Forelimb muscle (tissue), 1 donor: ENCODE measurements at regions not wholly inside any gene's neighbourhood (a gene's known extent, or its start where the extent isn't known, plus 50 kb on each side); places are given as distances from the start of the nearest gene placed in this dataset.
A peak's percentile ranks its signal among the peaks of the same experiment; 100 is the strongest.

Experiments used
- DNase-seq: peaks from one replicate; pipeline ENCODE4 v3.0.0-alpha.2; 2013; ENCODE audit warnings: low read depth

DNA sequence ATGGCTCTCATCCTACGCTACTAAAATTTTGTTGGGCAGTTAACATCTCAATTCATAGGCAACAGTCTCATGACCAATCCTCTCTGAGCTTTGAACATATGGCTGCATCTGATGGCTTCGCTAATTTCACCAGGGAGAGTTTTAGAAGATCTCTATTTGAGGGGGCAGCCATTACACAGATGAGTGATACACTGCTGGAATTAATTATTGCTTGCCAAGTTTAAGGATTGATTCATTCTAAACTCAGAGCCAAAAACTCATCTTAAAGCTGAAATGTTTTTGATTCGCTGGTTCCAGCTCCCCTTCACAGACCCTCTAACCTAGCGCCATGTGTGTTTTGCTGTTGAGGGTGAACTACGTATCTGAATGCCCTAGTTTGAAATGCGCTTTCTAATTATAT, 519.9 kb upstream of the WWC1 start:
- DNase-seq: no peak

DNA sequence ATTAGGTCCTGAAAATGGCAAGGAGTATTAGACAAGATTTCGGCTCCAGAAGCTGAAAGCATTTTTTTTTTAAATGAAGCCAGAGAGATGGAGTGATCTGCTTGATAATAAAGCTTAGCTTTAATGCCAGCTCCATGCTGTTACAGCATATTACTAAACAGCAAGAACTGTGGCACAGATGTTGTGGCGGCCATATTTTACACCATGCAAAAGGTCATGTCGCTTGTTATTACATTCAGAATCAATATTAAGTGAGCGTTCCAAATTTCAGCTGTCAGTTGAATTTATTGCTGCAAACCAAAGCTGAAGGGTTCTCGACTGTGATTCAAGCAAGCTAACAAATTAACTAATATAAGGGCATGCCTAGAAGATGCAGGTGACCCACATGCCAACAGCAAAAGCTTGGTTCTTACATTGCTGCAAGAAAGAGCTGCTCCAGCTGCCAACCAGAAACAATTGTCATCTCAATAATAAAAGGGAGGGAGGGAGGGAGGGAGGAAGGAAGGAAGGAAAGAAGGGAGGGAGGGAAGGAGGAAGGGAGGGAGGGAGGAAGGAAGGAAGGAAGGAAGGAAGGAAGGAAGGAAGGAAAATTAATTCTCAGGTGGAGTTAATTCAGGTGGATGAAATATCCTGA, 517.7 kb upstream of the WWC1 start:
- no peak for DNase-seq

DNA sequence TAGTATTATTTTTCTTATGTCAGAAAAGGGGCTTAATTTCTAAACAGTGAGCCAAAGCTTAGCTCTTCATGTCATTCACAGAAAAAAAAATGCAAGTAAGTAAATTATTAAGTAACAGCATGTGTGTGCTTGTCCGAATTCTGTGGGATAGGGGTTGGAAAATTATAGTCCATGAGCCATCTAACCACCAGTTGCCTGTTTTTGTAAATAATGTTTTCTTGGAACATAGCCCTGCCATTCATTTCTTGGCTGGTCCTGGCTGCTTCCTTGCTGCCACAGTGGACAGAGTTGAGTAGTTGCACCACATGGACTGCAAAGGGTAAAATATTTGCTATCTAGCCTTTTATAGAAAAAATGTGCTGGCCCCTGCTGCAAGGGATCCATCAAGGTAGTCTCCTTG, 513.7 kb upstream of the WWC1 start:
- DNase-seq: no peak

DNA sequence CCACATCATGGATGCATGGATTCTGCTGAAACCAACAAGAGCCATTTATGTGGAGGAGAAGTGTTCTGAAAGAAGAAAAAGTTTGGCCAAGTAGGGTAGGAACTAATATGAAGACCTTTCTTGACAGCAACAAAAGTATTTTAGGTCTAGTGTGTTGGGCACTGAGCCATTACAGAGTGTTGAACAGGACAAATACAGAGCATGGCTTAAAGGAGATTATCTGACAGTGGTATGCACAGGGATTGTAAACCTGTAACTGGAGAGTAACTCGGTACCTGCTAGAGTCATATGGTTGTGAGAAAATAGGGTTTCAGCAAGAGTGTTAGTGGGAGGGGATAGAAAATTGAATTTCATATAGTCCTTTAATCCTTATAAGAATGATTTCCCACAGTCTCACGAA, 513.2 kb upstream of the WWC1 start:
- no peak for DNase-seq

DNA sequence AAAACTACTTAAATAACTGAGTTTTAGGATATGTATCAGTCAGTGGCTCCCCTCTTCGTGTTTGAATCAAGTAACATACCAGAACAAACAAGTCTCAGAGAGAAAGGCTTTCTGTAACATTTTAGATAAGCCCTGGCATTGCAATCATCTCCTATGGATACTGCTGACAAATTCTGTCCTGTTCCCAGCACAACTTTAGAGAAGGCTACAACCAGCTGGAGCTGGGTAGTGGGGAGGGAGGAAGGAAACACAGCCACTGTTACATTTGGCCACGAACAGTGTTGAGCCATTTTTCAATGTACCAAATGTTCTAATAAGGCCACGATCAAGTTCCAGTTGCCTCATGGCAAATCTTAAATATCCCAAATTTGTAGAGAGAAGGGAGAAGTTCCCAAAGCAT, 511.8 kb upstream of the WWC1 start:
- DNase-seq: no peak

DNA sequence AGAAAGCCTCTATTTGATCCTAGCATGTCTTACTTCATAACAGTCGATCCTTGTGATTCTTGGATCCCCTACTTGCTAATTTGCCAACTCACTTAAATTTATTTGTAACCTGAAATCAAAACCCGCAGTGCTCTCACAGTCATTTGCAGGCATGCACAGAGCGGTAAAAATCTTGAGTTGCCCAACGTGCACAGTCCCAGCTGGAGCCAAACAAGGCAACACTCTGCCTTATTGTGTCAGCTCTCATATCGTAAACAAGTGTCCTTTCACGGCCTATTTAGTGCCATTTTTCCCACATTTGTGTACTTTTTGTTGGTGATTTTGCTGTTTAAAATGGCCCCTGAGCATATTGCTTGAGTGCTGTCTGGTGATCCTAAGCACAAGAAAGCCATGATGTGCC, 511.3 kb upstream of the WWC1 start:
- DNase-seq: no peak

DNA sequence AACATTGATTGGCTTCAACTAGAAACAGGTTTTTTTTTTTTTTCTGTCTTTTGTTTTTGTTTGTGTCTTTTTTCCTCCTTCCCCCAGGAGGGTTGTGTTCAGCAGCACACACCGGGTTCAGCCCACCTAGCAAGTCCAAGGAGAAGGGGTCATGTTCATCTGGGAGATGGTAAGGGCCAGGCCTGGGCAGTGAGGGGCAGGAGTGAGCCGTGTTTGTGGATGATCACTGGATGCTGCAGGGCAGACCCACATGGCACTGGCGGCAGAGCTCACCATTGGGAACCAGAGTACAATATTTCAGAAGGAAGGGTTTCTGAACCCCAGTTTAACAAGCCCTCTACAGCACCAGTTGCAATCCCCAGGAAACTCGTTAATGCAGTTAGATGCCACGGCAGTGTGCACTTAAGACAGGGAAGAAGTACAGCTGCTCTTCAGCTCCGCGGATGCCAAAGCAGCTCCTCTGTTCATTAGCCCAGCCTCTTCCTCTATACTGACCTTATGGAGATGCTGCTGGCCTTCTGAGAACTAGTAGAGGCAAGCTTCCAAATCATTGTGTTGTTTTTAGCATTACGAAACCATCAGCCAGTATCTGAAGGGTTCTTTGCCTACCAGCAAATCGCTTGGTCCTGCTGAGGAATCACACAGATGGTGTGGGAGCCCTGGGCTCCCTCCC, 508.2 kb upstream of the WWC1 start:
- DNase-seq: peak; percentile 31

DNA sequence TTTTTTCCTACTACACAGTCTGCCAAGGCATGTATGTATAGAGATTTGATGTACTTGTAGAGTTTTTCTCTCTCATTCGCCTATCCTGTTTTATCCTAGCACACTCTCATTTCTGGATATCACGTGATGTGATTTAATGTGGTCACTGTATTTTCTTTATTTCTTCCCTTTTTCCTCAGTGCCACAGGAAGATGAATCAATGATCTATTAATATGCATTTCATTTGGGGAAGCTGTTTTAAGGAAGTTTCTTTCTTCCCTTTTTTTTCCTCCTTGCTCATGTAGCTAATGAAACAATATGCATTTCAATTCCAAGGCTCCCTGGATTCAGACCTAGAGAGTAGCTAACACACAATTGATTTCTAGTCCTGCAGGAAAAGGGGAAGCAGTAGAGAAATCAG, 506.3 kb upstream of the WWC1 start:
- no peak for DNase-seq

DNA sequence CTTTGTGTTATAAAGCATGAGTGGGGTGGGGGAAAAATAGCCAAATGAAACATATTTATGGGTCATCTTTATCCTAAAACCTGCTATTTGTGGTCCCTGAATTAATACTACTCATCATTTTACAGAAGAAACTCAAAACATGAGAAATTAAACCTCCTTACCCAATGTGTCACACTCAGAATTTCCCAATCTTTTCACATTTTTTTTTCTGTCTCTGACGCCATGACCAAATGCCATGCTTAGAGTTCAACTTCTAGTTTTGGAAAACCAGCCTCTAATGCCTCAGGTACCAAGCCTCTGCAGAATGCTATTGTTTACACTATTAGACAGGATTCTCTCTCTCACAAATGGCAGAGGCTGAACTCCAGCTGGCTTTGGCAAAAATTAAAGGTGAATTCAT, 505.5 kb upstream of the WWC1 start:
- no peak for DNase-seq

DNA sequence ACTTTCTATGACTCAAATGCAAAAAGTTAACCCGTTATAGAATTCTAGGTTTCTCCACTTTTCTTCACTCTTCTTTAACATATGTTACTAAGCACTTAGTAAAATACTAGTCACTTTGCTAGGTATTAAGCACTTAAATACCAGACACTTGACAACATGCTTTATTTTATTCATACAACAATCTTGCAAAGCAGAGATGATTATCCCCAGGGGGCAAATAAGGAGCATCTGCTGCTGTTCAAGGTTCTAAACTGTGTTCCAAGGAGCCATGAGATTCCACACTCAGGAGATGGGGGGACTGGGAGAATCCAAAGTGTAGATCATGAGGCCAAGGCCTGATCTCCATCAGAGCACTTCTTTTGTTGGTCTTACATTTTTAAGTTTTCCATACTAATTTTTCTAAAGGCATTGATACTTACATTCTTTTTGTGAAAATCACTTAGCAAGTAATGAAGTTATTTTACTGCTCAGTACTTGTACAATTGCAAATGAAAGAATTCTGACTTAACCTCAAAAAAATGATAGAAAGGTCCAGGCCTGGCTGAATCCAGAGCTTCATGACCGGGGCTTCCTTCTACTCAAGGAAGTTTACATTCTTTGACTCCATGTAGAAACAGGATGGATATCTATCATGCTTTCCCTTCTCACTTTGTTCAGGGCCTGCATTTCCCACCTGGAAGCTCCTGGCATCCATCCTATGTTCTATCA, 504.4 kb upstream of the WWC1 start:
- DNase-seq: no peak

DNA sequence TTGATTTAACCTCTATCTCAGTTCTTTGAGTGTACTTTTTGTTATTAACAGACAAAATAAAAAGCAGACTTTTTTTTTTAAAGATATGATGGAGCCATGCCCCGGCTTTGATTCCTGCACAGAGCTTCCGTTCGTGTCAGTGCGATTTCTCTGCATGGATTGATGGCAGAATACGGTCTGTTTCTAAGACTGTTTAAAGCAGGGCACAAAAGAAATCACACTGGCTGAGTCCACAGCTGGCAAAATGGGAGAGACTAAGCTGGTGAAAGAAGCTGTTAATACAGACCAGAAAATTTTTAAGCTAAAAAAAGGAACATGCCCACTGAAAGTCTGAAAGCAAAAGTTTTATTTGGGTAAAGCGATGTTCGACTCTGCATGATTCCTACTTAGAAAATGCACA, 501.4 kb upstream of the WWC1 start:
- no peak for DNase-seq

DNA sequence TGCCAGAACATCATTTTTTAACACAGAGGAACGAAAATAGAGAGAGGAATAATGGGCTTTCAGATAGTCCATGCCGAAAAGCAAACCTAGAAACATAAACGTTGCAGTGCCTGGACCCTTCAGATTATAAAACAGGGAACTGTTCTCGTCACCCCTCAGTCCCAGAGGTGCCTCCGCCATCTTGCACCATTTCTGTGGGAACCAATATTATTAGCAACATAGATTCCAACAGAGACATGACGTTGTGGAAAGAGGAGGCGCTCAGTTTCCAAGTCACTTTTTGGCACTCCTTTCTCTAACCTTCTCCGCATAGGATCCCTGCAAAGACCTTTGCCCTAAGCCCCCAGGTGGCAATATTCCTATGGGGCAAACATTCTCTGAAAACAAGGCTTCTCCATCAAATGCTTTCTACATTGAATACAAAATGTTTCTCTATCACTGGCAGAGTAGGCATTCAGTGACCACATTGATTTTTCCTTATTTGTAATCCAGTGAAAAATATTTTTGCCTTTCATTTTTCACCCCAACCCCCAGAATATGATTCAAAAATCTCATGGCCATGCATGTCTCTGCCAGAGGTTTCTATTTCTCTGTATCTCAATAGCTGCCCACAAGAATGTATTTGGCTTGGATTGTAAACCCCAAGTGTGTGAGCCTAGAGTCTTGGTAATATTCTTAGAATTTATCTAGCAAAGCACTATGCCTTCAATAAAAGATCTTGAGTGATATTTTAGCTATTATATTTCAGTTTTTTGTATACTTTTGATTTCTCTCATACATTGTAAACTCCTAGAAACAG, 500.8 kb upstream of the WWC1 start:
- DNase-seq: no peak

DNA sequence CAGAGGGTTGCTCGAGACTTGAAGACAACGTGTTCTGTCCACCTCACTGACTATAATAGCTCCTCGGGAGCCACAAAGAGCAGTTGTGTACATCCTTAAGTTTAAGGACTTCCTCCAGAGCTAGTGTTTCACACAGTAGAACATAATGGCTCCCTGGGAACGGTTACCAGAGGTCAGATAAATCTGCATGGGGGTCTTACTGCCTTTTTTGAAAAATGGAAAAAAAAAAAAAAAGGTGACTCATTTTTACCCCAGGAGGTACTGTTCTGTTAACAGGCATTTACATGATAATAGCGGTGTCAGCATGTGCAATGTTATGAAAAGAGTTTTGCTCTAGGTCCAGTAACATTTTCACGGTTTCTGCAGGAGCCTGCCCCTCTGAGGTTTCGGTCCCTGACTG, 498.9 kb upstream of the WWC1 start:
- no peak for DNase-seq

DNA sequence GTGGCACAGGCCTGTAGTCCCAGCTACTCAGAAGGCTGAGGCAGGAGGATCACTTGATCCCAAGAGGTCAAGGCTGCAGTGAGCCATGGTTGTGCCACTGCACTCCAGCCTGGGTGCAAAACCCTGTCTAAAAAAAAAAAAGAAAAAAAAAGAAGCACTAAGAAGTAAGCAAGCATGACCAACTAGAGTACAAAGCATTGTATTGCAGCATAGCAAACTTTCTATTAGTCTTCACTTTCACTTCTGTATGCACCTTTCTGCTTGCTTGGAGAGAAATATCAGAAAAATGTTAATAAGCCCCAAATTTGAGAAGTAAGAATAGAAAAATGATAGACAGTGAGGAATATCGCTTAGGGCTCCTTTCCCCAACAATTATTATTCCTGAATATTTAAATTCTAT, 497.7 kb upstream of the WWC1 start:
- no peak for DNase-seq

DNA sequence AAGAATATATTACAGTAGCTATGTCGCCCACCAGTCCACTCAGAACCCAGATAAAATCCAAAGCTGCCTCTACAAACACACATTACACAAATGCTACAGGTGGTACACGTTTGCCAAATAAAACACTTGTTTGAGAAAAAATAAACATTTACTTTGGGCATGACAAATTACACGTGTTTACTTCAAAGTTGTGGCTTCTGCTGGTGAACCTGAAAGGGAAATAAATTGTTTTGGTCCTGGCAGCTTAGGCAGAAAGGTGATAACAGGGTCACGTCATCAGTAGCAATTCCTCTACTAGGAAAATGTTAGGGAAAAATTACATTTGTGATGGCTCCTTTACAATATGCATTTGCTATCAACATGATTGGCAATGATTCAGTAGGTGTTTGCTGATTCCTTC, 497.3 kb upstream of the WWC1 start:
- DNase-seq: no peak

DNA sequence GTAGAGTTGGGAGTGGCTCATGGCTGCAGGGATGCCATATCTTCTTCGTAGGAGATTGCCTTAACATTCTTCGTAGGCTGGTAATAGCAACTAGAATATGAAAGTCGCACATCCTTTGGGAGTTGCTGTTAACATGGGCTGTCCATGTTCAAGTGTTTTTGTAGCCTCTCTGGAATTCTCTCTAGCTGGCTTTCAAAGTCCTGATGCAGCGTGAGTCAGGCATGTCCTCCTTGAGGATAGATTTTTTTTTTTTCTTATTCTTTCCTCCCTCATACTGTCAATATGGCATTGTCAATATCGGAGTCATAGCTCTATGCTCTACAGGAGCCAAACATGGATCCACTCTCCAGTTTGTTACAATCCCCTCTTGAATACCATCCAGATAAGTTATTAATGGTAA, 494.8 kb upstream of the WWC1 start:
- no peak for DNase-seq

DNA sequence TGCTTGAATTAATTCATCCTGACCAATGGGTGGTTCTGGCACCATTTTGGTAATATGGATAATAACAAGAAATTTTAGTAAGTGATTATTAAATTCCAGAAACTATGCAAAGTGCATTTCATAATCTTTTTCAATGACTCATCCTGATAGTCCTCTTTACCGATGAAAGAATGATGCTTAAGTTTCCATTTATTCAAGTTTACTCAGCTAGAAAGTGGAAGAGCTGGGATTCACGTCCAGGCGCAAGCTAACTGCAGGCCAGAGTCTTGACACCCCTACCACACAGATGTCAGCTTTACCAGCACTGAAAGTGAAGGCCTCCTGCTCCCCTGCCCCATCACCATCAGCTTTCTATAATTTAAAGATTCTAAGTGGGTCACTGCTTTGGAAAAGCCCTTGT, 493.5 kb upstream of the WWC1 start:
- DNase-seq: no peak

DNA sequence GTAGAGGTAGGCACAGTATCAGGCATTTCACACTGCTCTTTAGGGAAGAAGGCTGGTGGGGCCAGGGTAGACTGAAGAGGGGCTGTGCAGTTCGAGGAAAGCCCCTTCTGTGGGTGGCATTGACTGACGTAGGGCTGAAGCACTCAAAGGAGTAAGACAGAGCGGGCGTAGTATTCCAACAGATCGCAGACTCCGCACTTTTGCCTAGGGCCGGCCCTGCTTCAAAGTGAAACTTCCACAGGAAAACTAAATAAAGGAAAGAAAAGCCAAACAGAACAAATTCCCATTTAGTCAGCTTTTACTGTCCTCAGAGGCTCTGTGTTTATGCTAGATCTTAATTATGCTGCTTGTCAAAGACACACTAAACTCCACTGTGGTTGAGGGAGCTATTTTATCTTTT, 493.0 kb upstream of the WWC1 start:
- DNase-seq: no peak

DNA sequence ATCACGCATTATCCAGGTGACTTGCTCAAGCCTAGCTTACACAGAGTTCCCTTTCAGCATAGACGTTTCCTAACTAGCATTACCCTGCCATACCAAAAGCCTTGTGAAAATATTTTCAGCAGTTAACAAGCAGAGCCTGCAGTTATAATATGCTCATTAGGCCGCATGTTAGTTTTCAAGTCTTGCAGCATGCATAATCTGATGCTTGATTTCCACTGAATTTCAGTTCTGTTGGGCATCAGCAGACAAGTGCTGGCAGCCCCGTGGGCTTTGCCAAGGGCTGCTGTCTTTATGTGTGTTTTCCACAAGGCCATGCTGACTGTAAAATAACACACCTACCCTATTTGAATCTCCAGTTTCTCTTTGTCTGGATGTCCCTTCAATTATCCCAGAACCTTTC, 491.0 kb upstream of the WWC1 start:
- no peak for DNase-seq

DNA sequence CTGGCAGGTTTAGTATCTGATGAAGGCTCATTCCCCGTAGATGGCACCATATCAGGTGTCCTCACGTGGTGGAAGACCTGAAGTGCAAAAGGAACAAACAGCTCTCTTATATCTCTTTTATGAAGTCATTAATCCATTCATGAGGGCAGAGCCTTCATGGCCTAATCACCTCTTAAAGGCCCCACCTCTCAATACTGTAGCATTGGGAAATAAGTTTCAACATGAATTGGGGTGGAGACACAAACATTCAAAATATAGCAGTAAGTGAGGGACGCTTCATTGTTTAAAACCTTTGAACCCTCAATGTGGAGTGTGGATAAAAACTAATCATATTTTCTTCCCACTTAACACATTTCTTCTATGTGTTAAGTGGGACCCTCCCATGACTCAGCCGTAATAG, 489.4 kb upstream of the WWC1 start:
- DNase-seq: no peak

DNA sequence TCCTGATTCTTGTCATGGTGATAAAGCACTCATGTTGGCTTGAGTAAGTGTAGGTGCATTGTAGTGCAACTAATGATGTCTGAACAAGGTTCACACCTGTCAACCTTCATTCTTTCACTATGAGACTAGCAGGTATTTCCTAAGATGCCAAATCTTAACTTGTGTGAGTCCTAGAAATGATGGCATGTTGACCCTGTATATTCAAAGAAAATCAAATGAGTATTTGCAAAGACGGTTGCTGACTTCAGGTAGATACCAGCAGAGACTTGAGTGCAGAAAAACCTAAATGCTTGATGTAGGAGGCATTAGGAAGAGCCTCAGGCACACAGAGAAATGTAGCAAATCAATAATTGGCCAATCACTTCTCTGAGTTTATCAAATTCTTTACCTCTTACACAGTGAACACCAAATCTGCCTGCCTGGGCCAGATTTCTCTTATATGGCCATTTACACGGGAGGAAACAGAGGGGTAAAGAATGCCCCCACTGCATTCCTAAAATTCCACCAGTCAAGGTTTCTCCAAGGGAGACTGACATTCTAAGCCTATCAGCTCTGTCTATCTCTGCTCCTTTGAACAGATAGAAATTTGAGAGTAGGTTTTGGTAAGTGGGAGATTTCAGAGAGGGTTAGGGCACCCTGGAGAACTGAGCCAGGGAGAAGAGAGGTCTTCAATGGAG, 488.6 kb upstream of the WWC1 start:
- no peak for DNase-seq
